Calu3 (cell line): ENCODE measurements at regions not wholly inside any gene's neighbourhood (a gene's known extent, or its start where the extent isn't known, plus 50 kb on each side); places are given as distances from the start of the nearest gene placed in this dataset.

Experiments
- BruUV-seq: library from RNA; stranded (reverse); fragments of 400-500 nt; replicated peaks from 2 replicates; lab custom pipeline; 2021; lab: Mats Ljungman, UMichigan
- CTCF ChIA-PET: fragments of 300-600 bp; sonication (Branson Sonifier 250); formaldehyde crosslinking; loops from one replicate; lab custom pipeline; 2022; ENCODE audit warnings: antibody characterized with exemption; lab: Charles Lee
- DNase-seq: peaks from one replicate; pipeline ENCODE4 v3.0.0; 2022
- H3K27ac Mint-ChIP-seq: one replicate; pipeline ENCODE4 v1.8.0; 2022; ENCODE audit warnings: mixed read lengths; ENCODE audit not compliant: unreplicated experiment
- H3K27me3 Mint-ChIP-seq: one replicate; pipeline ENCODE4 v1.8.0; 2022; ENCODE audit warnings: mixed read lengths; ENCODE audit not compliant: unreplicated experiment
- H3K36me3 Mint-ChIP-seq: one replicate; pipeline ENCODE4 v1.8.0; 2022; ENCODE audit warnings: mild to moderate bottlenecking, moderate library complexity, mixed read lengths; ENCODE audit not compliant: insufficient read depth, unreplicated experiment
- H3K4me1 Mint-ChIP-seq: one replicate; pipeline ENCODE4 v1.8.0; 2022; ENCODE audit warnings: mild to moderate bottlenecking, low read depth, mixed read lengths; ENCODE audit not compliant: unreplicated experiment
- H3K4me3 Mint-ChIP-seq: one replicate; pipeline ENCODE4 v1.8.0; 2022; ENCODE audit warnings: mild to moderate bottlenecking, low read depth, moderate library complexity, mixed read lengths; ENCODE audit not compliant: unreplicated experiment
- H3K9me3 Mint-ChIP-seq: one replicate; pipeline ENCODE4 v1.8.0; 2022; ENCODE audit warnings: low read depth, mixed read lengths; ENCODE audit not compliant: unreplicated experiment
- CTCF ChIP-seq: fragments of 200-600 bp; IDR thresholded peaks from one replicate; pipeline ENCODE4 v1.8.0; 2022; ENCODE audit warnings: antibody characterized with exemption; ENCODE audit not compliant: unreplicated experiment
- intact Hi-C: fragments of 100-400 bp; cut with micrococcal nuclease; formaldehyde crosslinking; loops from one replicate; pipeline ENCODE4 v1.10.0; 2022; ENCODE audit not compliant: unreplicated experiment

GRCh38 chr9:13689925-13690324 is 410.4 kb upstream of the MPDZ start:
- TF ChIP-seq CTCF = no peak
- H3K27ac Mint-ChIP-seq = no peak overlapping the region
- no peak overlapping the region for H3K4me3 Mint-ChIP-seq
- no peaks in the 10 kb centered on the region for H3K9me3 Mint-ChIP-seq
- H3K27me3 Mint-ChIP-seq = peaks cover 6% of the 10 kb centered on the region
- no peak for DNase-seq
- intact Hi-C loops = no loop called here
- peaks cover 6% of the 10 kb centered on the region for H3K4me1 Mint-ChIP-seq
- no TSS peak for BruUV-seq
- CTCF ChIA-PET = no interaction called here
- H3K36me3 Mint-ChIP-seq = no peaks in the 10 kb centered on the region

GRCh38 chr9:13688990-13689600 is 409.6 kb upstream of the MPDZ start:
- Mint-ChIP-seq H3K27me3 (no peaks in the 10 kb centered on the region), H3K27ac (no peak overlapping the region), H3K36me3 (no peaks in the 10 kb centered on the region), H3K4me1 (peaks cover 6% of the 10 kb centered on the region), H3K4me3 (no peak overlapping the region), H3K9me3 (no peaks in the 10 kb centered on the region)
- intact Hi-C loops = no loop called here
- CTCF ChIA-PET = no interaction called here
- no TSS peak for BruUV-seq
- DNase-seq = peak; percentile 9
- TF ChIP-seq CTCF = no peak

- intact Hi-C loops = no loop called here
- Mint-ChIP-seq H3K9me3 (no peaks in the 10 kb centered on the region), H3K27ac (no peak overlapping the region), H3K36me3 (no peaks in the 10 kb centered on the region), H3K4me3 (no peak overlapping the region), H3K27me3 (no peaks in the 10 kb centered on the region), H3K4me1 (peaks cover 6% of the 10 kb centered on the region)
- CTCF ChIA-PET = interaction anchor here (0.6 kb wide), 1 partner anchor 243 kb away, joined by 5 read pairs; no protein-coding TSS in a partner anchor
- BruUV-seq = no TSS peak
- no peak for DNase-seq
- TF ChIP-seq CTCF = no peak
Measured at GRCh38 chr9:13688223-13688989, 408.9 kb upstream of the MPDZ start.

GRCh38 chr9:13684656-13685055 is 405.2 kb upstream of the MPDZ start:
- Mint-ChIP-seq H3K27ac (no peak overlapping the region), H3K9me3 (no peaks in the 10 kb centered on the region), H3K4me1 (peaks cover 6% of the 10 kb centered on the region), H3K4me3 (no peak overlapping the region), H3K36me3 (no peaks in the 10 kb centered on the region), H3K27me3 (no peaks in the 10 kb centered on the region)
- no TSS peak for BruUV-seq
- intact Hi-C loops = no loop called here
- no peak for TF ChIP-seq CTCF
- CTCF ChIA-PET = no interaction called here
- no peak for DNase-seq
